ENCODE measurements at regions not wholly inside any gene's neighbourhood (a gene's known extent, or its start where the extent isn't known, plus 50 kb on each side); places are given as distances from the start of the nearest gene placed in this dataset.

DNA sequence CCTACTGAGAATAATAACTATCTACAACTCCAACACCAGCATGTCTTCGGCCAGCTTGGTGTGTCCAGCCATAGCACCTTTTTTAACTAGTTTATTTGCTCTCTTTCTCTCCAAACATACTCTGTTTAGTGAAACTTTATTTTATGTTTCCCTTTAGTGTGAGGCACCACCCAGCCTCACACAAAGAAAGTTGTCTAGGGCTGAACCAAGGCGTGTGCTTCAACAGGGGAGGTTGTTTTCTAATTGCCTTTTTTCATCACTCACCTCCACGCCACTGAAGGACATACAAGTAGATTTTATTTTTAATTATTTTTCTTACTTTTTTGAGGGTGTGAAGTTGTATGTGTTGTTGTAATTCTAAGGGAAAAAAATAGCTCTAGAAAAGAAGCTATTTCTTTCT, 125.6 kb upstream of the MARCKS start:
- TF ChIP-seq SPI1 (IDR thresholded peaks at IDR 0.05; ENCODE audit: borderline replicate concordance, low read depth), result no peak
- Histone ChIP-seq H3K4me3 (replicated peaks; ENCODE audit: insufficient read depth, low read length) (no peak overlapping the region), H3K27me3 (ENCODE audit: insufficient read depth, poor library complexity, severe bottlenecking) (no peaks in the 10 kb centered on the region), H3K27ac (replicated peaks) (no peak overlapping the region)
- no peak for DNase-seq (ENCODE audit: low read depth in 1 of 2, low spot score in 1 of 2)

DNA sequence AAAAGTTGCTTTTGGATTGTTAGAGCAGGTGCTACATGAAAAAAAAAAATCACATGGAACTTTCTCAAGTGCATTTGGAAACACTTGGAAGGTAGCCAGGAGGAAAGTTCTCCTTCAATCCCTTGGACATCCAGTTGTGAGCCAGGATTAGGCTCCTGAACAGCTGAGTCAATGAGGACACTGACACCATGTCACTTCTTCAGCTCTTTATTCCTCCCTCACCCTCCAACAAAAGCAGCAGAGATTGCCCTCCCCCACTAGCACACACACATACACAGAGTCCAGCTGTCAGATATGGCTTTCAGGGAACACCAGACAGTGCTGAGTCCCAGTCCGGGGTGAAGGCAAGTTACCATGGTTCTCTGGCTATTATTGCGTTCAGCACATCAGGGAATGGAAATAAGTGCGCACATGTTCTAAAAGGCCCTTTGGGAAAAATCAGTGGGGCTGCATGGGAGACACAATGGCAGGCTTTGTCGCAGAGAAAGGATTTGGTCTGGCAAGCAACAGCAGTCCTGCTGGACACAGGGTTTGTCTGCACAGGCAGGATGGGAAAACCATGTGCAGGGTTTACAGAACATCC, 124.7 kb upstream of the MARCKS start:
- no peak for DNase-seq (ENCODE audit: low read depth in 1 of 2, low spot score in 1 of 2)

DNA sequence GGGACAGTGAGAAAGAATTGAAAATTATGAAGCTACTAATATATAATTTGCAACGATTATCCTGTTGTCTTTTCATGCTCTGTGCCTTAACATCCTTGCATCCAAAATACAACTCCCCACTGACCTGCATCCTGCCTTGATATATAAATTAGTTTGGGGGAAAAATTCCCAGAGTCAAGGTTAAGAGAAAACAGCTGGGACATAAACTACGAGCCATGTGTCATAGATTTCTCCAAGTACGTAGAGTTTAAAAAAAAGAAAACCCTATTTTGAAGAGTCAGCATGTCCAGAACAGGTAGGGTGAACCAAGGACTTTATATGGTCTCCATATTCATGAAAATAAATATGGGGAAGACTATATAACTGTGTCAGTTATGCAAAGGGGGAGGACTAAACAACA, 123.8 kb upstream of the MARCKS start:
- TF ChIP-seq POLR2AphosphoS5 (IDR thresholded peaks at IDR 0.05; ENCODE audit: low read depth), result no peak
- no peak for TF ChIP-seq SPI1 (IDR thresholded peaks at IDR 0.05; ENCODE audit: borderline replicate concordance, low read depth)
- TF ChIP-seq, protein P1, sequence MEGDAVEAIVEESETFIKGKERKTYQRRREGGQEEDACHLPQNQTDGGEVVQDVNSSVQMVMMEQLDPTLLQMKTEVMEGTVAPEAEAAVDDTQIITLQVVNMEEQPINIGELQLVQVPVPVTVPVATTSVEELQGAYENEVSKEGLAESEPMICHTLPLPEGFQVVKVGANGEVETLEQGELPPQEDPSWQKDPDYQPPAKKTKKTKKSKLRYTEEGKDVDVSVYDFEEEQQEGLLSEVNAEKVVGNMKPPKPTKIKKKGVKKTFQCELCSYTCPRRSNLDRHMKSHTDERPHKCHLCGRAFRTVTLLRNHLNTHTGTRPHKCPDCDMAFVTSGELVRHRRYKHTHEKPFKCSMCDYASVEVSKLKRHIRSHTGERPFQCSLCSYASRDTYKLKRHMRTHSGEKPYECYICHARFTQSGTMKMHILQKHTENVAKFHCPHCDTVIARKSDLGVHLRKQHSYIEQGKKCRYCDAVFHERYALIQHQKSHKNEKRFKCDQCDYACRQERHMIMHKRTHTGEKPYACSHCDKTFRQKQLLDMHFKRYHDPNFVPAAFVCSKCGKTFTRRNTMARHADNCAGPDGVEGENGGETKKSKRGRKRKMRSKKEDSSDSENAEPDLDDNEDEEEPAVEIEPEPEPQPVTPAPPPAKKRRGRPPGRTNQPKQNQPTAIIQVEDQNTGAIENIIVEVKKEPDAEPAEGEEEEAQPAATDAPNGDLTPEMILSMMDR (IDR thresholded peaks at IDR 0.05; ENCODE audit: insufficient read depth, low read length), result no peak
- H3K4me3 ChIP-seq (replicated peaks; ENCODE audit: insufficient read depth, low read length), result no peak overlapping the region
- no peaks in the 10 kb centered on the region for H3K27me3 ChIP-seq (ENCODE audit: insufficient read depth, poor library complexity, severe bottlenecking)
- H3K27ac ChIP-seq (replicated peaks), result no peak overlapping the region
- DNase-seq (ENCODE audit: low read depth in 1 of 2, low spot score in 1 of 2), result no peak

More for the DNA sequence above, 124.7 kb upstream of the MARCKS start:
- H3K27me3 ChIP-seq (ENCODE audit: insufficient read depth, poor library complexity, severe bottlenecking), result no peaks in the 10 kb centered on the region
- TF ChIP-seq SPI1 (IDR thresholded peaks at IDR 0.05; ENCODE audit: borderline replicate concordance, low read depth) (no peak), POLR2AphosphoS5 (IDR thresholded peaks at IDR 0.05; ENCODE audit: low read depth) (no peak), GABPA (IDR thresholded peaks at IDR 0.05; ENCODE audit: low read depth) (no peak)
- TF ChIP-seq, protein P1 (IDR thresholded peaks at IDR 0.05; ENCODE audit: insufficient read depth, low read length), result no peak
- TF ChIP-seq, protein P2, sequence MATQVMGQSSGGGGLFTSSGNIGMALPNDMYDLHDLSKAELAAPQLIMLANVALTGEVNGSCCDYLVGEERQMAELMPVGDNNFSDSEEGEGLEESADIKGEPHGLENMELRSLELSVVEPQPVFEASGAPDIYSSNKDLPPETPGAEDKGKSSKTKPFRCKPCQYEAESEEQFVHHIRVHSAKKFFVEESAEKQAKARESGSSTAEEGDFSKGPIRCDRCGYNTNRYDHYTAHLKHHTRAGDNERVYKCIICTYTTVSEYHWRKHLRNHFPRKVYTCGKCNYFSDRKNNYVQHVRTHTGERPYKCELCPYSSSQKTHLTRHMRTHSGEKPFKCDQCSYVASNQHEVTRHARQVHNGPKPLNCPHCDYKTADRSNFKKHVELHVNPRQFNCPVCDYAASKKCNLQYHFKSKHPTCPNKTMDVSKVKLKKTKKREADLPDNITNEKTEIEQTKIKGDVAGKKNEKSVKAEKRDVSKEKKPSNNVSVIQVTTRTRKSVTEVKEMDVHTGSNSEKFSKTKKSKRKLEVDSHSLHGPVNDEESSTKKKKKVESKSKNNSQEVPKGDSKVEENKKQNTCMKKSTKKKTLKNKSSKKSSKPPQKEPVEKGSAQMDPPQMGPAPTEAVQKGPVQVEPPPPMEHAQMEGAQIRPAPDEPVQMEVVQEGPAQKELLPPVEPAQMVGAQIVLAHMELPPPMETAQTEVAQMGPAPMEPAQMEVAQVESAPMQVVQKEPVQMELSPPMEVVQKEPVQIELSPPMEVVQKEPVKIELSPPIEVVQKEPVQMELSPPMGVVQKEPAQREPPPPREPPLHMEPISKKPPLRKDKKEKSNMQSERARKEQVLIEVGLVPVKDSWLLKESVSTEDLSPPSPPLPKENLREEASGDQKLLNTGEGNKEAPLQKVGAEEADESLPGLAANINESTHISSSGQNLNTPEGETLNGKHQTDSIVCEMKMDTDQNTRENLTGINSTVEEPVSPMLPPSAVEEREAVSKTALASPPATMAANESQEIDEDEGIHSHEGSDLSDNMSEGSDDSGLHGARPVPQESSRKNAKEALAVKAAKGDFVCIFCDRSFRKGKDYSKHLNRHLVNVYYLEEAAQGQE (IDR thresholded peaks at IDR 0.05; ENCODE audit: insufficient replicate concordance, low read depth), result no peak
- no peak overlapping the region for H3K4me3 ChIP-seq (replicated peaks; ENCODE audit: insufficient read depth, low read length)
- no peak overlapping the region for H3K27ac ChIP-seq (replicated peaks)

DNA sequence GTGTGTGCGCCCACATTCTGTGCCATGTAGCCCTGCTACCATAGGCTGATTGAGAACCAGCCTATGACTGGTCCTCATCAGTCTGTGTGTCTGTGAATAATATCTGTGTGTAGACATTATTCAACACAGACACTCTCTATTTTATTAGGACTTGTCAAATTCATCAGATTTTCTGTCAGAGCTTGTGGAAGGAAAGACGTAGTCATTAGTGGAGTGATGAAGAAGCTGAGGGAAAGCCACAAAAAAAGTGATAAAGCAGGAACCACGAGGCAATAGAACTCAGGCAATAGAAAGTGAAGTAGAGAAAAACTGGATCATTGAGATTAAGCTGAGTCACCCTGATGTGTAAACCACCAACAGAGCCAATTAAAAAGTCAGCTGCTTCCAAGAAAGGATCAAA, 122.2 kb upstream of the MARCKS start:
- Histone ChIP-seq H3K27ac (replicated peaks) (no peak overlapping the region; the same call in 1 of the 2 replicates), H3K27me3 (ENCODE audit: insufficient read depth, poor library complexity, severe bottlenecking) (no peaks in the 10 kb centered on the region), H3K4me3 (replicated peaks; ENCODE audit: insufficient read depth, low read length) (no peak overlapping the region)
- DNase-seq (ENCODE audit: low read depth in 1 of 2, low spot score in 1 of 2), result peak in 1 of 2 experiments; percentile 8
- TF ChIP-seq GABPA (IDR thresholded peaks at IDR 0.05; ENCODE audit: low read depth) (no peak), POLR2AphosphoS5 (IDR thresholded peaks at IDR 0.05; ENCODE audit: low read depth) (no peak), SPI1 (IDR thresholded peaks at IDR 0.05; ENCODE audit: borderline replicate concordance, low read depth) (no peak)
- TF ChIP-seq, protein P2 (IDR thresholded peaks at IDR 0.05; ENCODE audit: insufficient replicate concordance, low read depth), result no peak
- TF ChIP-seq, protein P1 (IDR thresholded peaks at IDR 0.05; ENCODE audit: insufficient read depth, low read length), result no peak
